ENCODE measurements at regions not wholly inside any gene's neighbourhood (a gene's known extent, or its start where the extent isn't known, plus 50 kb on each side); places are given as distances from the start of the nearest gene placed in this dataset.

DNA sequence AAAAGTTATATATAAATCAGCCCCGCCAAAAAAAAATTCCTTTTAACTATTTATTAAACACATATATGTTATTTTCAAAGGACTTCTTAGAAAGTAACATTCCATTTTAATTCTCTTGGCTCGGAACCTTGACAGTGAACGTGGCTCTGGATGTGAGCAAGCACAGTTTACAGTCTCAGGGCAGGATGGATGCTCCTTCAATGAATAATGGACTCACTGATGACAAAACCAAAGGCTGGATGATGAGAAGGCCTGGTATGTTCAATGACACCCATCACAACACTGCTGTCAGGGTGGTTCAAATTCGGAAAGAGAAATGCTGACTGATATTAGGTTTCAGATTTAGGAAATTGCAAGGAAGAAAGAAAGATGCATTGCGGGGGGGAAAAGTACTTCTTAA, 148.8 kb downstream of the SIPA1L2 start:
- TF ChIP-seq, protein P1, sequence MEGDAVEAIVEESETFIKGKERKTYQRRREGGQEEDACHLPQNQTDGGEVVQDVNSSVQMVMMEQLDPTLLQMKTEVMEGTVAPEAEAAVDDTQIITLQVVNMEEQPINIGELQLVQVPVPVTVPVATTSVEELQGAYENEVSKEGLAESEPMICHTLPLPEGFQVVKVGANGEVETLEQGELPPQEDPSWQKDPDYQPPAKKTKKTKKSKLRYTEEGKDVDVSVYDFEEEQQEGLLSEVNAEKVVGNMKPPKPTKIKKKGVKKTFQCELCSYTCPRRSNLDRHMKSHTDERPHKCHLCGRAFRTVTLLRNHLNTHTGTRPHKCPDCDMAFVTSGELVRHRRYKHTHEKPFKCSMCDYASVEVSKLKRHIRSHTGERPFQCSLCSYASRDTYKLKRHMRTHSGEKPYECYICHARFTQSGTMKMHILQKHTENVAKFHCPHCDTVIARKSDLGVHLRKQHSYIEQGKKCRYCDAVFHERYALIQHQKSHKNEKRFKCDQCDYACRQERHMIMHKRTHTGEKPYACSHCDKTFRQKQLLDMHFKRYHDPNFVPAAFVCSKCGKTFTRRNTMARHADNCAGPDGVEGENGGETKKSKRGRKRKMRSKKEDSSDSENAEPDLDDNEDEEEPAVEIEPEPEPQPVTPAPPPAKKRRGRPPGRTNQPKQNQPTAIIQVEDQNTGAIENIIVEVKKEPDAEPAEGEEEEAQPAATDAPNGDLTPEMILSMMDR (IDR thresholded peaks at IDR 0.05), result no peak
- no peak for TF ChIP-seq POLR2A (IDR thresholded peaks at IDR 0.05)
